GM12891 (cell line): ENCODE measurements at regions not wholly inside any gene's neighbourhood (a gene's known extent, or its start where the extent isn't known, plus 50 kb on each side); places are given as distances from the start of the nearest gene placed in this dataset.
"Not testable (repeated sequence)": the region's sequence is repeated elsewhere in the genome, so short reads cannot be mapped to it uniquely, and the experiment has no call there.

Source experiments
- POLR2A ChIP-seq: IDR thresholded peaks from 2 replicates; pipeline ENCODE4 v1.6.1; 2011; ENCODE audit warnings: low read depth, low read length, control low read depth
- POLR2AphosphoS5 ChIP-seq: IDR thresholded peaks from 2 replicates; pipeline ENCODE4 v1.6.1; 2011; ENCODE audit warnings: low read depth, low read length, control low read depth
- TAF1 ChIP-seq: IDR thresholded peaks from 2 replicates; pipeline ENCODE4 v1.6.1; 2011; ENCODE audit warnings: low read depth, low read length, control low read depth

DNA sequence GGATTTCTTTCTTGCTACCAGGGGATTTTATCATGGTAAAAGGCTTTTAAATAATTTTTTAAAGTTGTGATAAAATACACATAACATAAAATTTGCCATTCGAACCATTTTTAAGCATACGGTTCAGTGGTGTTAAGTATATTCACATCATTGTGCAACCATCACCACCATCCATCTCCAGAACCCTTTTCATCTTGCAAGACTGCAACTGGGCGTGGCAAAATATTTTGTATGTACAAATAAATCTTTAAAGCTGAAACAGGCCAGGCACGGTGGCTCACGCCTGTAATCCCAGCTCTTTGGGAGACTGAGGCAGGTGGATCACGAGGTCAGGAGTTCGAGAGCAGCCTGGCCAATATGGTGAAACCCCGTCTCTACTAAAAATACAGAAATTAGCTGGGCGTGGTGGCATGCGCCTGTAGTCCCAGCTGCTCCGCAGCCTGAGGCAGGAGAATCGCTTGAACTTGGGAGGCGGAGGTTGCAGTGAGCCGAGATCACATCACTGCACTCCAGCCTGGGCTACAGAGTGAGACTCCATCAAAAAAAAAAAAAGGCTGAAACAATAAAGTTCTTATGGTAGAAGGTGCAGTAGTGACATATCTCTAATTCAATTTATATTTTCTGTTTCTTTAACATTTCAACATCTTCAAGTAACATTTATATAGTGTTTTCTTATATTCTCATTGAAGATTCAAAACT lies 138.6 kb downstream of the SOX4 start:
- TF ChIP-seq POLR2A, TAF1, POLR2AphosphoS5: not testable (repeated sequence)
